CD4-positive, alpha-beta T cell treated with Interleukin-21 for 1 hour (primary cell): ENCODE measurements at regions not wholly inside any gene's neighbourhood (a gene's known extent, or its start where the extent isn't known, plus 50 kb on each side); places are given as distances from the start of the nearest gene placed in this dataset.
"Not testable (repeated sequence)": the region's sequence is repeated elsewhere in the genome, so short reads cannot be mapped to it uniquely, and the experiment has no call there.

Experiments used
- DNase-seq: peaks from one replicate; pipeline ENCODE4 v3.0.0-alpha.2; 2020

DNA sequence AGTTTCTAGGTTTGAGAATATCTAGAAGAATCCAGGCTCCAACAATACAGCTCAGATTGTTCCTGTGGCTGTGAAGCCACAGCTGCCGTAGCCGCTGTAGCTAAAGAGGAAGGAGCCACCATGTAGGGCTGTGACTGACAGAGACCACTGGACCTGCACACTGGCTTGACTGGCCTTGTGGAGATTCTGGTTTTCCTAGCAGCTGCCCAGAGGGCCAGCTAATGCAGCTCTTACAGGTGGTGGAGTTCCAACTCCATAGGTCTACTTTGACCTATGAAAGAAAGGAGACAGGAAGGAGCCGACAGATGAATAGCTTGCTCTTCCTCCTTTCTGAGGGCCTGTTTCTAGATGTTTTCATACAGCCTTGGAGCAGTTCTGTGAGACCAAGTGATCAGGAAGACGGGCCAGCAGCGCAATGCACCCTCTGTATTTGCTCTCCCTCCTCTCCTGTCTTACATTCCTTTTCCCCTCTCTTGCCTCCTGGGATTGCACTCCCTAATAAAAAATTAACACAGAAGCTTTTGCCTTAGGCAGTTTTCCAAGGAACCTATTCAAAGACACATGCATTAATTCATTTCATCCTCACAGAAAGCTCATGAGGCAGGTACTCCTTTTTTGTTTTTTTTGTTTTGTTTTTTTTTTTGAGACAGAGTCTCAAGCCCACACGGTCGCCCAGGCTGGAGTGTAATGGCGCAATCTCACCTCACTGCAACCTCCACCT lies 51.8 kb upstream of the MYB start:
- DNase-seq = peak; percentile 23

DNA sequence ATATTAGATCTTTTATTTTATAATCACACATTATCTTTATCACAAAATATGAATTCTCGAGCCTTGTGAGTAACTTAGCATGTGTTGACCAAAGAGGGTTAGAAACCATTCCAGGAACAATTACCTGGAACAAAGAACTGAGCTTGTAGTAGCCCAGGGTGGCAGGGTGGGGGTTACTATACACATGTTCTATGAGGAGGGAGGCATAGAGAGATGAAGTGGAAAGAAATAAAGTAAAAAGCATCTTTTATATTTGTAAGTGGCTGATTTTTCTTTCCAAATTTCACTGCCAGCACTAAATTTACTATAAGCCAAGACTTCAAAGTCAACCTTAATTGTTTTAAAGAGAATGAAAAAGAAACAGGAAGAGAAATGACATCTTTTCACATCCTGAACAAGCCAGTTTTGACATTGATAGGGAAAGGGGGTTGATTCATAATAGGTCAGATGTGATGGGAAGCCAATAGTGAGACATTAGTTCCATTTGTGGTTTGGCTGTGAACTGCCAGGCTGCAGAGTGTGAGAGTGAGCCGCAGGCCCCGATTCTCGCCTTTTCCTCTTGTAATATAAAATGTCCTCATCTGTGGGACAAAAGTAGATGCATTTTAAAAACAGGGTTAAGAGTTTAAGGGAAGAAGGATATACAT lies 52.7 kb upstream of the MYB start:
- peak; percentile 68 for DNase-seq

DNA sequence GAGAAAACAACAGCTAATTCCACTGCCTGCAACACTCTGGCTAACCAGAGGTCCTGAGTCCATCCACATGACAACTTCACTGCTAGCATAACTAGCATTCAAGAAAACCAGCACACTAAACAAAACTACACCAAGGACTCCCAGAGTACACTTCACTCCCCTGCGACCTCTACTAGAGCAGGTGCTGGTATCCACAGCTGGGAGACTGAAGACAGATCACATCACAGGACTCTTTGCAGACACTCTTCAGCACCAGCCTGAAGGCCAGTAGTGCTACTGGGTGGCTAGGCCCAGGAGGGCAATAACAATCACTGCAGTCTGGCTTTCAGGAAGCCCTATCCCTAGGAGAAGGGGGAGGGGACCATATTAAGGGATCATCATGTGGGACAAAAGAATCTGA lies 54.4 kb upstream of the MYB start:
- DNase-seq = no peak

DNA sequence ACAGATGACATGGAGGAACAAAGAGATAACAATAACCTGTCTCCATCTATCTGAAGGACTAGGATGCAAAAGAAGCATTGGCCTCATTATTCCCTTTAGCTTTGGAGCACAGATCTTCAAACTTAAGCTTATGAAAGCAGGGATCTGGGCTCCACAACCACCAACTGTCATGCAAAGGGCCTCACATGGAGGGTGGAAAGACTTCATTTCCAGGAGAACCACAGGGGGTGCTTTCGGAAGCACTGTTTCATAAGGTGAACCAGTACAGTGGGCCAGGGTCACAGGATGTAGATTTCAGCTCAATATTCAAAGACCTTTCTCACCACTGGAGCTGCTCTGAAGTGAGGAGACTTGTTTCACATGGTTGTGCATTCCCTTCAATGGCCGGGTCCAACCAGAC lies 55.1 kb upstream of the MYB start:
- no peak for DNase-seq

DNA sequence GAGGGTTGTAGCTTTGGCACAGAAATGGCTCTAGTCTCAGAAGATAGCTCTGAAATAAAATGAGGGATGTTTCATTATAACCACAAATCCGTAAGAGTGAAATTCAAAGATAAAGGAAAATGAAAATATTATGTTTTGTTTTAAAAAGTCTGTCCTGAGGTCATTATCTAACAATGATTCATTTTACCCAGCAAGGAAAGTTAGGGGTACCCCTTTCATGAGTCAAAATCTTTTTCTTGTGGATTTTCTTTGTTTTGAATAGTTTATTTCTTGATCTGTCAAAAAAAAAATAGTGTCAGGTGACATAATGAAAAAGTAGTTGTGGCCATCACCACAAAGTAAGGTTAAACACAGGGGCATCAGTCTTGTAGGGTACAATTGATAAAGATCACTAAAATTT lies 59.7 kb upstream of the MYB start:
- DNase-seq = no peak

DNA sequence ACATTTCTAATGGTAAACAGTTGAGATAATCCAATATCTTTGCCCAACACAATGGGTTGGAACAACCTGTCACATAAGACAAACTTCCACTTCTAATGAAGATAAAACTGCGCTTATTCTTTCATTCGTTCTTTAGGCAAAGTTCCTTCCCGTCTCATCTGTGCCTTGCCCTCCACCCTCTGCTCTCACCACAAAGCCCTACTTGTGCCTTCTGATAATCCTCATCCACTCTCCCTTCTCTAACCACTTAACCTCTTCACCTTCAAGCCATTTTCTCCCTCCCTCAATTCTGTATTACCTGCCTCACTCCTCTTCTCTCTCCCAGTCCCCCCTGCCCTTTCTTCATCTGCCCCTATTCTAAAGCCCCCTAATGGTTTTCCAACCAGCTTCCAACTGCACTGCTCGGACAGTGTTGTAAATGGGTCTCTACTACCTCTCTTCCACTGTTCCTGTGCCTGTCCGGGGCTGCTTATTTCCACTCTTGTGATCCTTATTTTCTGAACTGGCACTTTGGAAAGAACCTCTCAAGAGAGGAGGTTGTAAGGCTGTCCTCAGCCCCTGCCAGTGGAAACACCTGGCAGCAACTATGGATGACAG lies 62.9 kb upstream of the MYB start:
- DNase-seq = no peak

DNA sequence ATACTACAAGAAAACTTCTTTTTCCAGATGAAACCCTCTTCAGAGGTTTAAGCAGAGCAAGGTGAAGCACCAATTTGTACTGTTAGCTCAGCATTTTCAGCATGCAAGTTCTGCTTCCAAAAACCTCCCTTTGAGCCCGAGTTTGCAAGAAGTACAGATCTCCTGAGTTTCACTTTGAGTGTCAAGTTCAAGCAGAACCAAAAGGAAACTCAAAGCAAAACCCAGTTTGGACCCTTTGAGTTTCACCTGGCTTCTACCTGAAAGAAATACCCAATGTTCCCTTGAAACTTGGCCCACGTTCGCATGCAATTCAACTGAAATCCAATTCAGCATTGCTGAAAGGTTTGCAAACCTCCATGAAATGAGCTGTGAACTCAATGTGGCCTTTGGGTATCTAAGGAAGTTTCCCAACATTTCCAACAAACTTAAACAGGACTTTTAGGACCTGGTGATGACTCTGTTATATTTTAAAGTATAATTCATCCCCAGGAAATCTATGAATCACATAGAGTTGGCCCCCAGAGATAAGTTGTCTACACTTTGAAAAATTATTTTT lies 62.9 kb upstream of the HBS1L start:
- no peak for DNase-seq

DNA sequence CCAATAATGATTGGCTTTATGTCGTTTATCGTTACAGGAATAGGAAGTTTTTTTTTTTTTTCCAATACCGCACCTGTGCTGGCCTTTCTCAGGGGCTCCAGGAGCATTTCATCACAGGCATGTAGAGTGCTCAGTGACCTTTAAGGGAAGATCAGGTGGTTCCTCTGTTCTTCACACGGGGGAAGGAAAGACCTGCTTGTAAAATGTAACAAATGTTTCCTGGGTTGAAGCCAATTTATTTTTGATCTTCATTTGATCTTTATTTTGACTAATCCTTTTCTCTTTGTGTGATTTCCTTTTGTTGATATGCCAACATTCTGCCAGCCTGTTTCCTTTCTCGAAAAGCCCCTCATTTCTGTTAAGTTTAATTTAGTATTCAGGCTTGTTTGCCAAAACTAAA lies 61.9 kb upstream of the HBS1L start:
- DNase-seq = peak; percentile 25

DNA sequence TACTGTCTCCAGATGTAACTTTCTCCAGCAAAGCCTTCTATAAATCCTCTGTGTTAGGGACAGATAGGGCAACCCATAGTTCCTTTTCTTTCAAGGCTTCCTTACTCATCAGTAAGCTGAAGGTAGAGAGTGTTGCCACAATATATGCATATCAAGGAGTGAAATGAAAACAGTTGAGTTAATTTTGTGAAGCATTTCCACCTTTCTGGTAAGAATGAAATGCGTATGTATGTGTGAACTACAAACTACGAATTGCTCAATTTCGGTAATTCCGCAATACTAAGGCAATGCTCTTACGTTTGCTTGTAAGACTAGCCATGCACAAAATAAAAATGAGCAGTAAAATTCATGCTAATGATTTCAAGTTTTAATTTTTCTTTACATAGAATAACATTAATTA lies 61.2 kb upstream of the HBS1L start:
- DNase-seq = no peak

DNA sequence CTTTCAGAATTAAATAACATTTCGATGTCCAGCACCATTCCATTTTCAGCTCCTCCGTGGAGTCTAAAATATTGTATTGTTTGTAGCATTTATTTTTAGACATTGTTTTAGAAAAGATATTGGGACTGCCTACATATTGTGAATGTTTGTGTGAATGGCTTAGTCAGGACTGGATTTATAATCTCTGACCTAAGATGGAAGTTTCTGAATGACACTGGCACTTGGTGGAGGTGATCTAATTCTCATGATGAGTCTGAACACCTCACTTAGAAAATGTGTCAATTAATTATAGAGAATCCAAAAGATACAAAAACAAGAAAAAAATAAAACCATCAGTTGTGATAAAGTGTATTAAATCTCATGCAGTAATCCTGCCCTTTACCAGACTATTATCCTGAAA lies 60.8 kb upstream of the HBS1L start:
- DNase-seq = no peak

DNA sequence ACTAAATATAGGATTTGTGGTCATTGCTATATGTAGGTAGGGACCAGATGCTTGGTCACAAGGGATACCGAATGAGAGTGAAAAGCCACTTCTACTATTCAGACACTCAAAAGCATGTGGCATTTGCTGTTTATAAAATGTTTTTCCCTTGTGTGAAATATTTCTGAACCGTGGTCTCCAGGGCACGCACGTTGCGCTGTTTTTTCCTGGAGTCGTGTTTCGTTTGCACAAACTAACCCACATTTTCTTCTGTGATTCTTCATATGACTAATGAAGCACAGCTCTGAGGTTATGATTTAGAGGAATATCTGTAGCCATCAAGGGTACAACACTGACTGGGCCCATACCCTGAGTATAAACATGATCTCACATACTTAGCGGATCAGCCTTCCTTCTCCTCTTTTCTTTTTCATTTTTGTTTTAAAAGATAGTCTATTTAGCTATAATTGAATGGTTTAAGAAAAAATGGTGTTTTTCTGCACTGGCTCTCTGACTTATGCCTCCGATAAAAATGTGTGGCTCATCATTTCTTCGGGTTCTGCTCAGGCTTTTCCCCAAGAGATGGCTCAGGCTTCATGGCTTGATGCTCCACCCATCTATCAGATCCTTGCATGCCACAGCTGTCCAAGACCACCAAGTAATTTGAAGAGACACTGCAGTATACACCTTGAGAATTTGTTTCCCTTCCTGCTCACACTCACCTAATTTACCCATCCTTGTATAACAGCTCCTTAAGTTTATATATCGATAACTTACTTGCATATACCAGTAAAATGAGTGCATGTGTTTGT lies 59.9 kb upstream of the HBS1L start:
- no peak for DNase-seq

DNA sequence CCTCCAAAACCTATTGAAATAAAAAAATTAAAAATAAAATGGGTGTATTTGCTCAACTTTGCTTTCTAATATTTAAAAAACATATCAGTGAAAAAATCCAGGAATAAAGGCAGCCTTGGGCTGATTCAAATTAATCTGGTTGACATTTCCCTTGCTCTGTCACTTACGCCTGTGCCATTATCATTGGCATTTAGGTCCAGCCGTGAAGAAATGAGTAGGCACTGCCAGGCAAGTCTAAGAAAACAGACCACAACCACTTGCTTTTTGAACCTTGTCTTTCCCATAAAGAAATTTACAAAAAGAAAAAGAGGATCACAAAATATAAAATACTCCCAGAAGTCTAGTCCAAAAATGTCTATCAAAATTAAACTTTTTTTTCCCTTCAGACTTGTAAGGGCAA lies 59.2 kb upstream of the HBS1L start:
- DNase-seq = no peak

DNA sequence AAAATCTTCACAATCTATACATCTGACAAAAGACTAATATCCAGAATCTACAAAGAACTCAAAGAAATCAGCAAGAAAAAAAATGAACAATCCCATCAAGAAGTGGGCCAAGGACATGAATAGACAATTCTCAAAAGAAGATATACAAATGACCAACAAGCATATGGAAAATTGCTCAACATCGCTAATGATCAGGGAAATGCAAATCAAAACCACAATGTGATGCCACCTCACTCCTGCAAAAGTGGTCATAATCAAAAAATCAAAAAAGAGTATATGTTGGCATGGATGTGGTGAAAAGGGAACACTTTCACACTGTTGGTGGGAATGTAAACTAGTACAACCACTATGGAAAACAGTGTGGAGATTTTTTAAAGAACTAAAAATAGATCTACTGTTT lies 58.3 kb upstream of the HBS1L start:
- not testable (repeated sequence) for DNase-seq

DNA sequence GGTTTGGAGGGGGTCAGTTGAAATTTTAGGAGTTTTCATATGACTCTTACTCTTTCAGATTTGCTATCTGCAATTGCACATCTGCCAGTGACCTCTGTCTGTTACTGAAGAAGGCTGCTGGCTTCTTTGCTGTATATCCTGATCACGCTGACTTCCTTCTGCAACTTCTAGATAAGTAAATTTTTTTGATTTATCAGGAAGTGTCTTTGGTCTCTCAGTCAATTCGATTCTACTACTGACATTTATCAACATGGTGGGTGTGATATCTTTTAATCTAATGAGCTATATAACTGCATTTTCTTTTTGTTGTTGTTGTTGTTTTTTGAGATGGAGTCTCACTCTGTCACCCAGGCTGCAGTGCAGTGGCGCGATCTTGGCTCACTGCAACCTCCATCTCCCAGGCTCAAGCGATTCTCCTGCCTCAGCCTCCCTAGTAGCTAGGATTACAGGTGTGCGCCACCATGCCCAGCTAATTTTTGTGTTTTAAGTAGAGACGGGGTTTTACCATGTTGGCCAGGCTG lies 55.7 kb upstream of the HBS1L start:
- not testable (repeated sequence) for DNase-seq

DNA sequence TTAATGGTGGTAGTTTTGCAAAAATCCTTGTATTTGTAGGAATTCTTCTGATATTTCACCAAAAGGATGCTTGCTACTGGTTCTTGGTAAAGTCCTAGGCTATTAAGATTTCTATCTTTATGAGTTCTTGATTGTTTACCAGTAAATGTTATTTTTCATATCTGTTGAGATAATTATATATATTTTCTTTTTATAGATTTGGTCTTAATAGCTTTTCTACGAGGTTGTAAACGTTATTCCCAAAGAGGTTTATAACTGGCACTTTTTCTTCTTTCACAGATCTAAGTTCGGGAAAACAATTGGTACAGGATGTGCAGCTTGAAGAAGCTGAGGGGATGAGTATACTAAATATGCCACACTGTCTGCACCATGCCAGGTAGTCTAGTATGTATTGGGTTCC lies 55.1 kb upstream of the HBS1L start:
- no peak for DNase-seq

DNA sequence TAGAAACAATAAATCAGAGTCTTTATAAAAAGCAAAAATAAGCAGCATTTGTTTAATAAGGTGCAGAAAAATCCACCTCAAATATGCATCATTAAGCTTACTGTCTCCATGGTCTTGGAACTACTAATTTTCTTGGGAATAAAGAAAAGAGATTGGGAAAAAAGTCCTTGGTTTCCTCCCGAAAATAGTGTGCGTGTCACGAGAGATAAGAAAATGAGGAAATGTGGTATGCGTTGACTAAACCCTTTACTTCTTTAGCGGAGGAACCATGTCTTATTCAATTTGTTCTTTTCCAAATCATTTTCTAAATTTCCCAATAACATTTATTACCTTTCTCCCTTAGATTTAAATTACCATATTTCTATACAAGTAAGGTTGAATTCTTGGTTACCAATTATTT lies 54.1 kb upstream of the HBS1L start:
- DNase-seq = no peak

DNA sequence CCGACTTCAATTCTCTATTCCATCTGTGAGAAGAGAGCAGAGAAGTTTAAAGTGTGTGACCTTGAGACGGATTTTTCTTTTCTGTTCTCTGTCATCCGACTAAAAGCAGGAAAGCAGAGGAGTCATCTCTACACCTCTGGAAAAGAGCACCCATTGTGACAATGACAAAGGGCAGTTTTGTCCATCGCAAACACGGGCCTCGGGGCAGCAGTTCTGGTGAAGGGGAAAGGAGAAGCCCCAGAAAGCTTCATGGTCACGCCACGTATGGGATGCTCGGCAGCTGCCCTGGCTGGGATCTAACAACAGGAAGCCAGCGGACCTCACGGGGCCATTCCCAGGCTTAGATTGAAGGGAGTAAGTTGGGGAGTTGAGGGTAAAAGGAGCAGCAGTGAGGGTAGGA lies 52.0 kb upstream of the HBS1L start:
- DNase-seq = no peak

DNA sequence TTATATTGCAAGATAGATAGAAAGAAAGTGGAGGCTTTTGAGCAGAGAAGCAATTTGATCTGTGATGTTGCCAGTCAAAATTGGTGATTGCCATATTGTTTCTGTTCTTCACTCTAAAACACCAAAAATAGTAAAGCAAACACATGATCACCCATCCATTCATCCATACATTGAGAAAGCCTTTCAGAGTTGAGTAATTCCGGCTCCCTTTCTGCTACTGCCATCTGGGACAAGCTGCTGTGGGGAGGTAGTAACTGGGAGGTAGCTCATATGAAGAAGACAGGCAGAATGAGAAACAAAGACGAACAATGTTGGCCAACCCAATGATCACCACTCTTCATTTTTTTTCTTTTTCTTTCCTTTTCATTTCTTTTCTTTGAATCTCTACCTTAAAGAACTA lies 51.1 kb upstream of the HBS1L start:
- no peak for DNase-seq

DNA sequence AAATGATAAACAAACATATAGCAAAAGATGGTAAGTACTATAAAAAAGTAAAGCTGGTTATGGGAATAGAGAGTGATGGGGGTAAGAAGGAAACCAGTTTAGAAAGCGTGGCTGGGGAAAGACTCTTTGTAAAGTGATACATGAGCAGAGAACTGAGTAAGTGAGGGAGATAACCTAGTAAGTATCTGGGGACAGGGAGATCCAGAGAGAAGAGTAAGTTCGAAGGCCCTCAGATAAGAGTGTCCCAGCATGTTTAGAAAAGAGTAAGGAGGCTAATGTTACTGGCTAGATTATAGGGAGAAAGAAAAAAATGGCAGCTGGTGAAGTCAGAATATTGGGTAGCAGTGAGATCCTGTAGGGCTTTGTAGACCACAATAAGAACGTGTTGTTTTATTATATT lies 50.7 kb upstream of the HBS1L start:
- DNase-seq = no peak
